CD4-positive, alpha-beta memory T cell (primary cell): ENCODE measurements at regions not wholly inside any gene's neighbourhood (a gene's known extent, or its start where the extent isn't known, plus 50 kb on each side); places are given as distances from the start of the nearest gene placed in this dataset.

Experiments
- CTCF ChIA-PET: fragments of 350-600 bp; sonication (Branson Sonifier 250); formaldehyde crosslinking; loops from one replicate; lab custom pipeline; 2021; ENCODE audit warnings: inconsistent platforms; ENCODE audit not compliant: partially characterized antibody; lab: Charles Lee
- POLR2A ChIA-PET: fragments of 350-600 bp; sonication (Branson Sonifier 250); formaldehyde crosslinking; loops from one replicate; lab custom pipeline; 2021; ENCODE audit not compliant: partially characterized antibody; lab: Charles Lee
- DNase-seq, 5 donors: peaks; one replicate each; pipeline versions ENCODE4 v3.0.0 to v3.0.0-alpha.2; 2020 to 2022; ENCODE audit warnings: mixed read lengths in 1 of 5
- H3K27ac ChIP-seq: one replicate; pipeline ENCODE4 v1.7.0; 2013; ENCODE audit warnings: low read depth, low read length
- H3K27me3 ChIP-seq: 2 replicates; pipeline ENCODE4 v1.7.0; 2013; ENCODE audit warnings: mild to moderate bottlenecking, low read length, moderate library complexity; ENCODE audit not compliant: insufficient read depth
- H3K36me3 ChIP-seq: 2 replicates; pipeline ENCODE4 v1.7.0; 2013; ENCODE audit warnings: mild to moderate bottlenecking, low read length, moderate library complexity; ENCODE audit not compliant: insufficient read depth
- H3K4me1 ChIP-seq: 2 replicates; pipeline ENCODE4 v1.7.0; 2013; ENCODE audit warnings: mild to moderate bottlenecking, low read length, moderate library complexity; ENCODE audit not compliant: insufficient read depth
- H3K4me3 ChIP-seq, 2 donors: one replicate each; pipeline ENCODE4 v1.7.0; 2013; ENCODE audit warnings: low read length in 2 of 2, mild to moderate bottlenecking in 1 of 2
- H3K9me3 ChIP-seq, 2 donors: one replicate each; pipeline ENCODE4 v1.7.0; 2013; ENCODE audit warnings: low read length in 2 of 2, control low read depth in 1 of 2; ENCODE audit not compliant: control insufficient read depth in 1 of 2
- H3K27ac Mint-ChIP-seq, 7 donors: one replicate each; pipeline ENCODE4 v1.8.0; 2020 to 2021; ENCODE audit warnings: mixed read lengths in 7 of 7, mild to moderate bottlenecking in 6 of 7, inconsistent platforms in 3 of 7, moderate library complexity in 3 of 7
- H3K27me3 Mint-ChIP-seq, 2 donors: one replicate each; pipeline ENCODE4 v1.8.0; 2020 to 2021; ENCODE audit warnings: mixed read lengths in 2 of 2
- H3K36me3 Mint-ChIP-seq, 2 donors: one replicate each; pipeline ENCODE4 v1.8.0; 2020 to 2021; ENCODE audit warnings: mixed read lengths in 2 of 2, inconsistent platforms in 1 of 2, mild to moderate bottlenecking in 1 of 2
- H3K4me1 Mint-ChIP-seq, 4 donors: one replicate each; pipeline ENCODE4 v1.8.0; 2020 to 2021; ENCODE audit warnings: mixed read lengths in 4 of 4, mild to moderate bottlenecking in 1 of 4
- H3K4me3 Mint-ChIP-seq, 8 donors: one replicate each; pipeline ENCODE4 v1.8.0; 2020 to 2021; ENCODE audit warnings: mixed read lengths in 8 of 8, mild to moderate bottlenecking in 7 of 8, moderate library complexity in 6 of 8, inconsistent platforms in 3 of 8
- H3K9me3 Mint-ChIP-seq, 8 donors: one replicate each; pipeline ENCODE4 v1.8.0; 2020 to 2021; ENCODE audit warnings: mixed read lengths in 8 of 8, mild to moderate bottlenecking in 5 of 8, inconsistent platforms in 3 of 8, moderate library complexity in 1 of 8
- intact Hi-C: fragments of 100-400 bp; cut with micrococcal nuclease; formaldehyde crosslinking; loops from one replicate; pipeline ENCODE4 v1.15.1; 2023

DNA sequence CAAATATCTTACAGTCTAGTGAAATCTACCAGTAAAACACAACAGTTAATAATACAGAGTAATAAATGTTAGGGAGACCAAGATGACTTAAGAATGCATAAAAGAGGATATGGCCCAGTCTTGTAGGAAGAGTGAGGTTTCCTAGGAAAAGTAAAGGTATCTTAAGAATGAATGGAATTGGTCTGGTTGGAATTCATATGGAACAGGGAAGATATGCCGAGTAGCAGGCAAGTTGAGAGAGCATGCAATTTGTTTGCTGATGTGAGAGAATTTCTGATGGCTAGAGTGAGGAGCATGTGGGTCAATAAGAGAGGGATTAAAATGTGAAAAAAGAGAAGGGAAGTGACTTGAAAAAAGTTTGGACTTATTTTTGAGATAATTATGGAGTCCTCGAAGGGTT lies 512.9 kb upstream of the ZEB2 start:
- no peak for DNase-seq
- H3K27ac Mint-ChIP-seq, result no peak overlapping the region
- POLR2A ChIA-PET, result no interaction called here

DNA sequence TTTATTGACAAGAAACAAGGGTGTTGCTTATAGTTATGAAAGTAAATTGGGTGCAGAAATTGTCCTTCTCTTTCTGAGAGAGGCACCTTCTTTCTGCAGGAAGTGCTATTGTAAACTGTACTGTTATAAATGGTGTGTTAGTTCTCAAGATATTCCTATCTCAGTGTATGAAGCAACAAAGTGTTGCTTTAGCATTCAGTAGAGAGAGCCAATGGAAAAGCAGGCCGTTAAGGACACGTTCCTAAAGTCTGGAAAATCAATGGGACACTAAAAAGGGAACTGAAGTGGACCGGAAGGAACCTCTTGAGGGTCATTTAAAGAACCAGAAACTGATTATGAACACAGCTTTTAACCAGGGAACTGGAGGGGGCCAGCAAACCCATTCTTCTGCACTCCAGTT lies 510.0 kb upstream of the ZEB2 start:
- no peak for DNase-seq
- no peak overlapping the region for H3K4me3 ChIP-seq
- no peak overlapping the region for H3K27ac ChIP-seq
- no peaks in the 10 kb centered on the region for H3K9me3 ChIP-seq
- ChIA-PET POLR2A (no interaction called here), CTCF (no interaction called here)
- H3K27ac Mint-ChIP-seq, result no peak overlapping the region
- no peaks in the 10 kb centered on the region for H3K27me3 Mint-ChIP-seq
- intact Hi-C loops, result no loop called here
- no peaks in the 10 kb centered on the region for H3K36me3 Mint-ChIP-seq
- H3K4me3 Mint-ChIP-seq, result no peak overlapping the region
- no peaks in the 10 kb centered on the region for H3K4me1 Mint-ChIP-seq
- no peaks in the 10 kb centered on the region for H3K27me3 ChIP-seq
- H3K9me3 Mint-ChIP-seq, result peaks cover 0 to 3% (median 0%) of the 10 kb centered on the region in 8 donors
- H3K4me1 ChIP-seq, result no peaks in the 10 kb centered on the region
- H3K36me3 ChIP-seq, result no peaks in the 10 kb centered on the region

More for the DNA sequence above, 512.9 kb upstream of the ZEB2 start:
- no peak overlapping the region for H3K27ac ChIP-seq
- H3K27me3 ChIP-seq, result no peaks in the 10 kb centered on the region
- no peaks in the 10 kb centered on the region for H3K4me1 ChIP-seq
- no peaks in the 10 kb centered on the region for H3K36me3 ChIP-seq
- intact Hi-C loops, result no loop called here
- H3K9me3 ChIP-seq, result no peaks in the 10 kb centered on the region
- Mint-ChIP-seq H3K36me3 (no peaks in the 10 kb centered on the region), H3K4me3 (no peak overlapping the region), H3K27me3 (no peaks in the 10 kb centered on the region), H3K9me3 (no peaks in the 10 kb centered on the region), H3K4me1 (no peaks in the 10 kb centered on the region)
- CTCF ChIA-PET, result no interaction called here
- H3K4me3 ChIP-seq, result no peak overlapping the region

DNA sequence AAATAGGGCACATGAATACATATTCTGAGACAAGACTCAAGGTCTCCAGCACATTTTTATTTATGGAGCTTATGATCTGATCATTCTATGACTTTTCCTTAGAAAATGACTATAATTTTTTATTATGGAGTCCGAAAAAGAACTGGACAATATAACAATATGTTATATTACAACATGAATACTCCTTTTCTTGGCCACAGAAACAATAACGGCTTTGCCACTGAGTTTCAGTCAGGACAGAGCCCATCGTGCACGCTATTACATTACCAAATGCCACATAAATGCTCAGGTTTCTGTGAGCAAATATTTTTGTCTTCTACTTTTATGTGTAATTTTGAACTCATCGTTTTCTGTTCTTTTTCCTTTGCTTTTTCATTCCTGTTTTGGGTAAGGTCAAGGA lies 509.2 kb upstream of the ZEB2 start:
- no peaks in the 10 kb centered on the region for H3K36me3 ChIP-seq
- DNase-seq, result no peak
- ChIA-PET CTCF (no interaction called here), POLR2A (no interaction called here)
- no peaks in the 10 kb centered on the region for H3K27me3 ChIP-seq
- H3K4me1 ChIP-seq, result no peaks in the 10 kb centered on the region
- no peak overlapping the region for H3K4me3 Mint-ChIP-seq
- no peaks in the 10 kb centered on the region for H3K27me3 Mint-ChIP-seq
- H3K9me3 Mint-ChIP-seq, result peaks cover 0 to 3% (median 0%) of the 10 kb centered on the region in 8 donors
- H3K9me3 ChIP-seq, result no peaks in the 10 kb centered on the region
- no peak overlapping the region for H3K27ac Mint-ChIP-seq
- no peaks in the 10 kb centered on the region for H3K36me3 Mint-ChIP-seq
- H3K27ac ChIP-seq, result no peak overlapping the region
- no peak overlapping the region for H3K4me3 ChIP-seq
- no peaks in the 10 kb centered on the region for H3K4me1 Mint-ChIP-seq
- intact Hi-C loops, result no loop called here

DNA sequence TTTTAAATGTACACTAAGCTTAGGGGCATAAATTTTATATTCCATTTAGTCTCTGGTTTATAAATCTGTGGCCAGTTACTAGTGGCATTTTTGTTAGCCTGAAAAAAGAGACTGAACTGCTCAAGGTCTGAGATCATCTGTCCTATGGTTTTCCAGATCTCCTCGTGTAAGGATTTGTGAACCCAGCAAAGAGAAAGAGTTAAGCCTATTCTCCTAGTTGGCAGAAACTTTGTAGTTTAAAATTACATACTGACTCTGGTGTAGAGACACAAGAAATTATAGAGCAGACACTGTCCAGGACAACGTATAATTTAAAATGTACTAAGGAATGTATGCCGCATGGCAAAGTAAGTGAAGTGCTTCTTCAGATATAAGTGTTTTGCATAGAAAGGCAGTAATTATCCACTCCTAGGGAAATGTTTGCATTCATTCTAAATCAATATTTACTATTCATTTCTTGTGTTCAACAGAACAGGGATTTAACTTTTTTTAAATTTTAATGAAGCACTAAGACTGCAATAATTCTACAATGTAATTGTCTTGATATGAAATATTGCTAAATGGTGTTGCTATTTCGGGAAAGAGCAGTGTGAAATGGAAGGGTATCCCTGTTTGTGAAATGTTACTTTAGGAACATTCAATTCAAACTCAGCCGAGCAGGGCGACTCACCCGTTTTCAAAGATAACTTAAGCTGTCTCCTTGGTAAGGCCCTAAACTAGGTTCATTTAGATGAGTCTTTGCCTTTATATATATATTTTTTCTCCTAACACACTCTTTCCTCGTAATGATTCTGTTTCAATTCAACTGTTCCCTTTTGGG lies 508.4 kb upstream of the ZEB2 start:
- Mint-ChIP-seq H3K27me3 (no peaks in the 10 kb centered on the region), H3K4me1 (no peaks in the 10 kb centered on the region), H3K9me3 (peaks cover 0 to 3% (median 0%) of the 10 kb centered on the region in 8 donors), H3K4me3 (no peak overlapping the region), H3K27ac (no peak overlapping the region), H3K36me3 (no peaks in the 10 kb centered on the region)
- Histone ChIP-seq H3K4me1 (no peaks in the 10 kb centered on the region), H3K36me3 (no peaks in the 10 kb centered on the region), H3K4me3 (no peak overlapping the region), H3K27ac (no peak overlapping the region), H3K27me3 (no peaks in the 10 kb centered on the region), H3K9me3 (no peaks in the 10 kb centered on the region)
- intact Hi-C loops, result no loop called here
- no peak for DNase-seq
- ChIA-PET CTCF (no interaction called here), POLR2A (no interaction called here)

DNA sequence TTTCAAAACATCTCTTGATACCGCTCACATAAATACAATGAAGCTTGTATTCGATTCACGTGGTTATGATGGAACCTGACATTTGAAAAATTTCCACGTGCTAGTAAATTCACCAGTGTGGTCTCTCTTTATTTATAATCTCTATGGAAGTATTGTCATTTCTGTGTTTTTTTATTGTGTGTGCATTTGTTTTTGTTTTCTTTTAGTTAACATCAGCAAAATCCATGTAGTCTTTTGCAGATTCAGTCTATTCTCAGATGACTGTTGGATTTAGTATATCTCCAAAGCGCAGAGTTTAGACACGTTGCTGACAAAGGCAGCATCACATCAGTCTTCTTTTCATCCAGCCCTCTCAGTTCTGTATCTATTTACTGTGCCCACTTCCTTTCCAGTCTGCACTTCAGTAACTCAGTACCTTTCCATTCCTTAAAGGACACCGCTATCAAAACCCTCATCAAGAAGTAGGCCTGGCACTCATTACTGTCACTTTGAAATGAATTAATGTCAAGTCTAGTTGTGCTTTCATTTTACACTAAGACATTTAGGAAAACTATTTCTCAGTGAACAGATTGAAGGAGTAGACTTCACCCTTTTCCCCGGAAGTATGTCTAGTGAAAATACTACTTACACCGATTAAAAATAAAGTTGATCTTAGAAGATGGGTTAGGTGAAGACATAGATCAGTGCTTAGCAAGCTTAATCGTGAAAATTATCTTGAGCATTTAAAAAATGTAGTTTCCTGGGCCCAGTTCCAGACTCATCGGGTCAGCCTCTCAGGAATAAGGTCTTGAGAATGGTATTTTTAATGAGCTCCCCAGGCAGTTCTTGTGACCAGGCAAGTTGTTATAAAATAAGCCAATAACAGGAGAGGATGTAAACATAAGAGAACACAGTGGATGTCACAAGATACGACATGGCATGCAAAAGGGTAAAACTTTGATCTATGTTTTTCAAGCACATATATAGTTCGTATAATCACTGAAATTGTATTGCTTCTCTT lies 506.8 kb upstream of the ZEB2 start:
- Histone ChIP-seq H3K4me1 (no peaks in the 10 kb centered on the region), H3K4me3 (no peak overlapping the region), H3K27ac (no peak overlapping the region), H3K9me3 (no peaks in the 10 kb centered on the region), H3K36me3 (no peaks in the 10 kb centered on the region), H3K27me3 (no peaks in the 10 kb centered on the region)
- H3K27ac Mint-ChIP-seq, result no peak overlapping the region
- ChIA-PET POLR2A (no interaction called here), CTCF (no interaction called here)
- H3K4me3 Mint-ChIP-seq, result peak overlapping the region in 1 of 8 donors; percentile 12
- no peaks in the 10 kb centered on the region for H3K36me3 Mint-ChIP-seq
- no peaks in the 10 kb centered on the region for H3K27me3 Mint-ChIP-seq
- no peak for DNase-seq
- intact Hi-C loops, result no loop called here
- peaks cover 0 to 3% (median 0%) of the 10 kb centered on the region in 8 donors for H3K9me3 Mint-ChIP-seq
- no peaks in the 10 kb centered on the region for H3K4me1 Mint-ChIP-seq

DNA sequence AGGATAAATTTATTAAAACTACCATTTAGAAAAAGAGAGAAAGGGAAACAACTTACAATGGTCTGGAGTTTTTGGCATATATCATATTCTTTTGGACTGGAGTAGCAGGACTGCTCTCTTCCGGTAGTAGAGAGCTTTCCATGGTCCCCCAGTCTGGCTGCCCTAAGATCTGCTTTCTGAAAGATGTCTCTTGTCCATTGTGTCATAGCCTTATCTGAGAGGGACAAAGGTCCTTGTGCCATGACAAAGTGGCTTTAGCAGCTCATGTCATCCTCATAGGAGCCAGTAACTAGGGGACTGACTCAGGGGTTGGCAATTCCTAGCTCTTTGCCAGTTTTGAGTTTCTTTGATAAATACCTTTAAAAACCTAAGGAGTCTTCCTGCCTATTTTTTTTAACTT lies 505.5 kb upstream of the ZEB2 start:
- Histone ChIP-seq H3K27ac (no peak overlapping the region), H3K4me3 (no peak overlapping the region), H3K4me1 (no peaks in the 10 kb centered on the region), H3K36me3 (no peaks in the 10 kb centered on the region), H3K27me3 (no peaks in the 10 kb centered on the region), H3K9me3 (no peaks in the 10 kb centered on the region)
- Mint-ChIP-seq H3K4me1 (no peaks in the 10 kb centered on the region), H3K27ac (no peak overlapping the region), H3K9me3 (peaks cover 0 to 3% (median 0%) of the 10 kb centered on the region in 8 donors), H3K4me3 (no peak overlapping the region), H3K36me3 (no peaks in the 10 kb centered on the region), H3K27me3 (no peaks in the 10 kb centered on the region)
- CTCF ChIA-PET, result no interaction called here
- intact Hi-C loops, result no loop called here
- POLR2A ChIA-PET, result no interaction called here
- DNase-seq, result no peak

DNA sequence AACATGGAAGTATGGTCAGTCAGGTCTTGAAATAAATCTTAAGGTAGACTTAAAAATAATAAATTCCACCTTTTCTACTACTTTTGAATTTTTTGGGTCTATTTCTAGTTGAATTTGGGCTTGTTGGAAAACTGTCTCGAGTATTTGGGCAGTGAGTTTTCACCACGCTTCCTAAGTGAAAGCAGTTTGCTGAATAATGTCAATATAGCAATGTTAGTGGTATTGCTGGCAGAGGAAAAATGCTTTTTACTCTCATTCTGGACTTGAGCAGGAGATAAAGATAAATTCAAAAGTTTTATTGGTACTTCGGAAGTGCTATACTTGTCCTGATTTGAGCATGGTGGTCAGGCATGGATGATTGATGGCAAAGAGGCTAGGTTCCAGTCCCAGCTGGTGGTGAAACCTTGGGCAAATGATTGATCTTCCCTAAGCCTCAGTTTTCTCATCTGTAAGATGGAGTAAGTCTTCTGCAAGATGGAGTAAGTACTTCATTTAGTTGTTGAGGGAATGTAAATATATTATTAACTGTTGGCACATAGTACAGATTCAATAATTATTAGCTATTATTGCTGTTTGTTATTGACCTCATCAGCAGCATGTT lies 503.5 kb upstream of the ZEB2 start:
- no peak overlapping the region for H3K4me3 ChIP-seq
- no peak overlapping the region for H3K4me3 Mint-ChIP-seq
- no peak overlapping the region for H3K27ac ChIP-seq
- H3K36me3 ChIP-seq, result no peaks in the 10 kb centered on the region
- DNase-seq, result no peak
- H3K27me3 ChIP-seq, result no peaks in the 10 kb centered on the region
- H3K9me3 Mint-ChIP-seq, result peaks cover 0 to 3% (median 0%) of the 10 kb centered on the region in 8 donors
- H3K27ac Mint-ChIP-seq, result peak overlapping the region in 1 of 7 donors; percentile 53
- ChIA-PET CTCF (no interaction called here), POLR2A (no interaction called here)
- H3K36me3 Mint-ChIP-seq, result no peaks in the 10 kb centered on the region
- no peaks in the 10 kb centered on the region for H3K9me3 ChIP-seq
- no peaks in the 10 kb centered on the region for H3K4me1 ChIP-seq
- H3K4me1 Mint-ChIP-seq, result no peaks in the 10 kb centered on the region
- H3K27me3 Mint-ChIP-seq, result no peaks in the 10 kb centered on the region
- intact Hi-C loops, result no loop called here
